ENCODE measurements at regions not wholly inside any gene's neighbourhood (a gene's known extent, or its start where the extent isn't known, plus 50 kb on each side); places are given as distances from the start of the nearest gene placed in this dataset.

DNA sequence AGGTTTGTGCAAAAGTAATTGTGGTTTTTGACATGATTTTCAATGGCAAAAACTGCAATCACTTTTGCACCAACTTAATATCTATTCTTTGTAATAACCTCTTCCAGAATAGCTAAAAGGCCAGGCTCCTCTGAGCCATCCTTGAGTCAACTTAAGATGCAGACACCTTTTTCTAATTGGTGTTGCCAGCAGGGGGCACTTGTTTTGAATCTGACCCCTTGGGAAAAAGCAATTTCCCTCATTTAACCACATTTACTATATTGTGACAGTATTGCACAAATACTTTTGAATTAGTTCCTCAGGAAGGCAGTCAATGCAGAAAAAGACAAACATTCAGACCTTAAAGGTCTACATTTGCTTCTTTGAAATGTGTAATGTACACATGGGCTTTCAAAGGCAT, 78.6 kb upstream of the GALNT5 start:
- TF ChIP-seq, protein P1, sequence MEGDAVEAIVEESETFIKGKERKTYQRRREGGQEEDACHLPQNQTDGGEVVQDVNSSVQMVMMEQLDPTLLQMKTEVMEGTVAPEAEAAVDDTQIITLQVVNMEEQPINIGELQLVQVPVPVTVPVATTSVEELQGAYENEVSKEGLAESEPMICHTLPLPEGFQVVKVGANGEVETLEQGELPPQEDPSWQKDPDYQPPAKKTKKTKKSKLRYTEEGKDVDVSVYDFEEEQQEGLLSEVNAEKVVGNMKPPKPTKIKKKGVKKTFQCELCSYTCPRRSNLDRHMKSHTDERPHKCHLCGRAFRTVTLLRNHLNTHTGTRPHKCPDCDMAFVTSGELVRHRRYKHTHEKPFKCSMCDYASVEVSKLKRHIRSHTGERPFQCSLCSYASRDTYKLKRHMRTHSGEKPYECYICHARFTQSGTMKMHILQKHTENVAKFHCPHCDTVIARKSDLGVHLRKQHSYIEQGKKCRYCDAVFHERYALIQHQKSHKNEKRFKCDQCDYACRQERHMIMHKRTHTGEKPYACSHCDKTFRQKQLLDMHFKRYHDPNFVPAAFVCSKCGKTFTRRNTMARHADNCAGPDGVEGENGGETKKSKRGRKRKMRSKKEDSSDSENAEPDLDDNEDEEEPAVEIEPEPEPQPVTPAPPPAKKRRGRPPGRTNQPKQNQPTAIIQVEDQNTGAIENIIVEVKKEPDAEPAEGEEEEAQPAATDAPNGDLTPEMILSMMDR (IDR thresholded peaks at IDR 0.05 in 2 of 3, conservative IDR thresholded peaks at IDR 0.05 in 1 of 3; ENCODE audit: control insufficient read depth in 2 of 3, extremely low read depth in 1 of 3, insufficient read depth in 1 of 3, low read depth in 3 of 3, low read length in 3 of 3) = peak in 2 of 3 experiments; percentile 23 to 26; a peak in 1 of 6 replicates
- no peak for TF ChIP-seq MXI1 (IDR thresholded peaks at IDR 0.05; ENCODE audit: low read depth, low read length)
- TF ChIP-seq, protein P2, sequence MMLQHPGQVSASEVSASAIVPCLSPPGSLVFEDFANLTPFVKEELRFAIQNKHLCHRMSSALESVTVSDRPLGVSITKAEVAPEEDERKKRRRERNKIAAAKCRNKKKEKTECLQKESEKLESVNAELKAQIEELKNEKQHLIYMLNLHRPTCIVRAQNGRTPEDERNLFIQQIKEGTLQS (IDR thresholded peaks at IDR 0.05; ENCODE audit: borderline replicate concordance, extremely low read depth, low read depth, low read length) = no peak
- TF ChIP-seq, protein P3, sequence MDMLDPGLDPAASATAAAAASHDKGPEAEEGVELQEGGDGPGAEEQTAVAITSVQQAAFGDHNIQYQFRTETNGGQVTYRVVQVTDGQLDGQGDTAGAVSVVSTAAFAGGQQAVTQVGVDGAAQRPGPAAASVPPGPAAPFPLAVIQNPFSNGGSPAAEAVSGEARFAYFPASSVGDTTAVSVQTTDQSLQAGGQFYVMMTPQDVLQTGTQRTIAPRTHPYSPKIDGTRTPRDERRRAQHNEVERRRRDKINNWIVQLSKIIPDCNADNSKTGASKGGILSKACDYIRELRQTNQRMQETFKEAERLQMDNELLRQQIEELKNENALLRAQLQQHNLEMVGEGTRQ (IDR thresholded peaks at IDR 0.05; ENCODE audit: borderline replicate concordance, low read depth, low read length) = no peak
- no peak for TF ChIP-seq EP300 (IDR thresholded peaks at IDR 0.05; ENCODE audit: borderline replicate concordance in 1 of 2, control insufficient read depth in 1 of 2, low read depth in 2 of 2, low read length in 2 of 2)
- no peak for TF ChIP-seq POLR2A (IDR thresholded peaks at IDR 0.05; ENCODE audit: low read depth, low read length)
- TF ChIP-seq SP1 (IDR thresholded peaks at IDR 0.05; ENCODE audit: low read depth, low read length) = no peak
- TF ChIP-seq FOS (IDR thresholded peaks at IDR 0.05; ENCODE audit: borderline replicate concordance, extremely low read depth, insufficient read length) = no peak
- TF ChIP-seq, protein P4, sequence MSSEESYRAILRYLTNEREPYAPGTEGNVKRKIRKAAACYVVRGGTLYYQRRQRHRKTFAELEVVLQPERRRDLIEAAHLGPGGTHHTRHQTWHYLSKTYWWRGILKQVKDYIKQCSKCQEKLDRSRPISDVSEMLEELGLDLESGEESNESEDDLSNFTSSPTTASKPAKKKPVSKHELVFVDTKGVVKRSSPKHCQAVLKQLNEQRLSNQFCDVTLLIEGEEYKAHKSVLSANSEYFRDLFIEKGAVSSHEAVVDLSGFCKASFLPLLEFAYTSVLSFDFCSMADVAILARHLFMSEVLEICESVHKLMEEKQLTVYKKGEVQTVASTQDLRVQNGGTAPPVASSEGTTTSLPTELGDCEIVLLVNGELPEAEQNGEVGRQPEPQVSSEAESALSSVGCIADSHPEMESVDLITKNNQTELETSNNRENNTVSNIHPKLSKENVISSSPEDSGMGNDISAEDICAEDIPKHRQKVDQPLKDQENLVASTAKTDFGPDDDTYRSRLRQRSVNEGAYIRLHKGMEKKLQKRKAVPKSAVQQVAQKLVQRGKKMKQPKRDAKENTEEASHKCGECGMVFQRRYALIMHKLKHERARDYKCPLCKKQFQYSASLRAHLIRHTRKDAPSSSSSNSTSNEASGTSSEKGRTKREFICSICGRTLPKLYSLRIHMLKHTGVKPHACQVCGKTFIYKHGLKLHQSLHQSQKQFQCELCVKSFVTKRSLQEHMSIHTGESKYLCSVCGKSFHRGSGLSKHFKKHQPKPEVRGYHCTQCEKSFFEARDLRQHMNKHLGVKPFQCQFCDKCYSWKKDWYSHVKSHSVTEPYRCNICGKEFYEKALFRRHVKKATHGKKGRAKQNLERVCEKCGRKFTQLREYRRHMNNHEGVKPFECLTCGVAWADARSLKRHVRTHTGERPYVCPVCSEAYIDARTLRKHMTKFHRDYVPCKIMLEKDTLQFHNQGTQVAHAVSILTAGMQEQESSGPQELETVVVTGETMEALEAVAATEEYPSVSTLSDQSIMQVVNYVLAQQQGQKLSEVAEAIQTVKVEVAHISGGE (CRISPR knock-in tag; IDR thresholded peaks at IDR 0.05) = no peak
- no peak for TF ChIP-seq SIX5 (IDR thresholded peaks at IDR 0.05; ENCODE audit: low read depth, low read length, severe bottlenecking)
- no peak for TF ChIP-seq WRNIP1 (IDR thresholded peaks at IDR 0.05; ENCODE audit: borderline replicate concordance, low read depth, low read length)
- no peak for TF ChIP-seq ESRRA (IDR thresholded peaks at IDR 0.05; ENCODE audit: low read length)
